AG10803 (cell line): ENCODE measurements at regions not wholly inside any gene's neighbourhood (a gene's known extent, or its start where the extent isn't known, plus 50 kb on each side); places are given as distances from the start of the nearest gene placed in this dataset.

Experiments used
- DNase-seq: peaks from one replicate; pipeline ENCODE4 v3.0.0; 2010; ENCODE audit warnings: low read depth
- H3K4me3 ChIP-seq: 2 replicates; pipeline ENCODE4 v1.5.1; 2011; ENCODE audit warnings: mild to moderate bottlenecking, low read length, control low read depth
- TF ChIP-seq, protein P1 (sequence below): conservative IDR thresholded peaks from 2 replicates; pipeline ENCODE4 v1.5.1; 2011; ENCODE audit warnings: mild to moderate bottlenecking, low read length, control low read depth, inconsistent platforms

DNA sequence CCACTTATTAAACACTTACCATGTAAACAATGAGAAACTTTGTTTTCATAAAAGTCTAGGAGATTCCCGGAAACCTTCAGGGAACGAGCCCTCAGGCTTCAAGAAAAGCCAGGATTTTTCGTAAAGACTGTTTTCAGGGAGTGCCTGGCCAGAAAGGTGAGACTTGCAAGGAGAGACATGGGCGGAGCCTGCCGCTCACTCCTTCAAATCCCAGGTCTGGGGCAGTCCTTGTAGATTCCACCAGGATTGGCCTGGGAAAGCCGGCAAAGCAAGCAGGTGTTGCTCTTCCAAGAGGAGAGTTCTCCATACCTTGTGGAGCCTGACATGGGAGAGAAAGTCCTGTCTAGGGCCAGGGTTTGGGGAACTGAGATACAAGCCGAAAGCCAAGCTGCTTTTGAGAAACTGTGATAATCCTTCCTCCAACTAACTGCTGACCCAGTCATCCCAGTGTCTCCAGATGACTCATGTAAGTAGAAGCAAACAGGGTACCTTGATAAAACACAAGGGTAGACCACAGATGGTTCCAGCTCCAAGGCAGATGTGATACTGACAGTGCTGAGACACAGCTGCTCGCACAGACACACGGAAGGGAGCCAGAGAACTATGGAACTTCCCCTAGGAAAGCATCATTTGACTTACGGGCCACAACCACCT is 69.4 kb upstream of the NAA20 start:
- DNase-seq = peak; percentile 38
- no peak overlapping the region for H3K4me3 ChIP-seq

DNA sequence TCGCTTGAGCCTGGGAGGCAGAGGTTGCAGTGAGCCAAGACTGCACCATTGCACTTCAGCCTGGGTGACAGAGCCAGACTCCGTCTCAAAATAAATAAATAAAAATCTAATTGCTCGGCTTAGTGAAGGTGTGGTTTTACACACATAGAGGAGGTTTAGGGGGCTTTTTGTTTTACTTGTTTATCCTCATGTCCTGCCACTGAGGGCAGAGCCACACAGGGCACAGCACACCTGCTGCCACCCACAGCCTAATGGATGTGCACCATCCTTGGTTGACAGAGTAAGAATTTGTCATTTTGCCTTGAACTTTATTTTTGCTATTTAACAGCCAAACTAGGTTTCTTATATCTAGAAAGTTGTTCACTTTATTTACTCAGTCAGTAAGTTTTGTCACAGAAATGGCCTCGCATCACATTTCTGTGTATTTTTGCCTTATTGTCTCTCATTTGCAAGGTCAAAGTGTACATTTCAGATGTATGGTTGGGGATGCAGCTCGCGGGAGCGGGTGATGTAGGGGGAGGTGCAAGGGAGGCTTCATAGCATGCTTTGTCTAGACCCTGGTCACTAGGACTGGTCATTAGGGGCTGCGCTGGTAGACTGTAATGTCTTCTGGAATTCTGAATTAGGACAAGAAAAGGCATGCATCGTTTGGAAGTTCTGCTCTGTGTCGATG is 67.8 kb upstream of the NAA20 start:
- no peak for DNase-seq
- no peak overlapping the region for H3K4me3 ChIP-seq
- TF ChIP-seq, protein P1, sequence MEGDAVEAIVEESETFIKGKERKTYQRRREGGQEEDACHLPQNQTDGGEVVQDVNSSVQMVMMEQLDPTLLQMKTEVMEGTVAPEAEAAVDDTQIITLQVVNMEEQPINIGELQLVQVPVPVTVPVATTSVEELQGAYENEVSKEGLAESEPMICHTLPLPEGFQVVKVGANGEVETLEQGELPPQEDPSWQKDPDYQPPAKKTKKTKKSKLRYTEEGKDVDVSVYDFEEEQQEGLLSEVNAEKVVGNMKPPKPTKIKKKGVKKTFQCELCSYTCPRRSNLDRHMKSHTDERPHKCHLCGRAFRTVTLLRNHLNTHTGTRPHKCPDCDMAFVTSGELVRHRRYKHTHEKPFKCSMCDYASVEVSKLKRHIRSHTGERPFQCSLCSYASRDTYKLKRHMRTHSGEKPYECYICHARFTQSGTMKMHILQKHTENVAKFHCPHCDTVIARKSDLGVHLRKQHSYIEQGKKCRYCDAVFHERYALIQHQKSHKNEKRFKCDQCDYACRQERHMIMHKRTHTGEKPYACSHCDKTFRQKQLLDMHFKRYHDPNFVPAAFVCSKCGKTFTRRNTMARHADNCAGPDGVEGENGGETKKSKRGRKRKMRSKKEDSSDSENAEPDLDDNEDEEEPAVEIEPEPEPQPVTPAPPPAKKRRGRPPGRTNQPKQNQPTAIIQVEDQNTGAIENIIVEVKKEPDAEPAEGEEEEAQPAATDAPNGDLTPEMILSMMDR = no peak

More for the DNA sequence above, 69.4 kb upstream of the NAA20 start:
- TF ChIP-seq, protein P1 = no peak

DNA sequence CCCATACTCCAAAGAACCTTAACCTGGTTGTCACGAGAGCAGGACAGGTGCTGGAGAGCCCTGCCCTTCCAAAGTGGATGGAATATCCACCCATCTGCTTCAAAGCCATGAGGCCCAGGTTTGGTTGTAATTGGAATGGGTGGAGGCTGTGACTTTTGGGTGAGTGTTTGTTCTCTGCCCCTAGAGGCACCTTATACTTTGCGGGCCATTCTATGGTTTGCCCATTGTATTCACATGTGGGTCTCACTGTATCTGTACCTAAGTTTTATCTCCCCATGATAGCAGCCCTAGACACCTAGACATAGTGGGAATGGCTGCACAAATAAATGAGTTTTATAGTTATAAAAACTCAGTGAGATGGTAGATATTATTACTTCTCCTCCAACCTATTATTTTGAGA is 67.1 kb upstream of the NAA20 start:
- no peak overlapping the region for H3K4me3 ChIP-seq
- TF ChIP-seq, protein P1 = no peak
- no peak for DNase-seq

DNA sequence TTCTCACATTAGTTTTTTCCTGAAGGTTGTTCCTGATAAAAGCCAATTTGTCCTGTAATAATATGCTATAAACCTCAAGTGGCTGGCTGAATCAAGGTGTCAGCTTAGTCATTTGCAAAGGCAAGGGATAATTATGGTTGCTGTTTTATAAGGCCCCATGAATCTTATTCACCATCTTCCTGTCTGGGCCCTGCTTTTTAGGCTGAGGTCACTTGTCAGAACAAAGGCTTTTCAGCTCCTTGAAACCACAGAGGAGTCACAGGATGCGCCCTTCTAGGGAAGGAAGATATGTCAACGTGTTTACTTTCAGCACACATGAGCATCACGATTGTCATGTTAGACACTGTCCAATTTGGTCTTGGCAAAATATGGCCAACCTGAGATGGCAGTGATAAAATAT is 64.8 kb upstream of the NAA20 start:
- H3K4me3 ChIP-seq = no peak overlapping the region
- TF ChIP-seq, protein P1 = no peak
- no peak for DNase-seq

DNA sequence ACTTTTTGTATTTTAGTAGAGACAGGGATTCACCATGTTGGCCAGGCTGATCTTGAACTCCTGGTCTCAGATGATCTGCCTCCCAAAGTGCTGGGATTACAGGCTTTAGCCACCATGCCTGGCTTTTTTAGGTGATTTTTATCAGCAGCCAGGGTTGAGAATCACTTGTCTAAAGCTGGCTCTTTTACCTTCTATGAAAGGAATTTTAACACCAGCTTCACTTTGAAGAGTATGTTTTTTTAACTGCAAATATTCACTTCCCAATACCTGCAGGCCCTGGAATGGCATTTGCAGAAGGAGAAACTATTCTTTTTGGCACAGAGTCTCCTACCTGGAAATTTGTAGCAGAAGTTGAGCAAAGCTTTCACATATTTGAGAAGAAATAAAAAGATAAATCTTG is 63.6 kb upstream of the NAA20 start:
- TF ChIP-seq, protein P1 = no peak
- no peak for DNase-seq
- H3K4me3 ChIP-seq = no peak overlapping the region

DNA sequence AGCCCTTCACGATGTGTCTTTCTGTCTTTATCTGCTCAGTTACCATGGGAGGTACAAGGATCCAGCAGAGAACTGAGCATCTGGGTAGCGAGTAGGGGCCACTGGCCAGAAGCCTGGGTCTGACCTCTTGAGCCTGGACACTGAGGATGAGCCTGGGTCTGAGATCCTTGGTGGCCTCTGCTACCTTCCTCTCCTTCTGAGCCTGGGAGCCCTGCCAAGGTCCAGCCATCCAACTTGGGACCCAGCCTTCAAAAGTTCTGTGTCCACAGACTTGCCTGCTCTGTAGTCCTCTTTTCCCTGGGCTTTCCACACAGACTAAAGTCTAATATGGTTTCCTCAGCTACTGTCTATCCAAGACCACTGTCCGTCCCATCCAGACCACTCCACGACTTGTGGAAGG is 60.2 kb upstream of the NAA20 start:
- TF ChIP-seq, protein P1 = no peak
- DNase-seq = no peak
- no peak overlapping the region for H3K4me3 ChIP-seq

DNA sequence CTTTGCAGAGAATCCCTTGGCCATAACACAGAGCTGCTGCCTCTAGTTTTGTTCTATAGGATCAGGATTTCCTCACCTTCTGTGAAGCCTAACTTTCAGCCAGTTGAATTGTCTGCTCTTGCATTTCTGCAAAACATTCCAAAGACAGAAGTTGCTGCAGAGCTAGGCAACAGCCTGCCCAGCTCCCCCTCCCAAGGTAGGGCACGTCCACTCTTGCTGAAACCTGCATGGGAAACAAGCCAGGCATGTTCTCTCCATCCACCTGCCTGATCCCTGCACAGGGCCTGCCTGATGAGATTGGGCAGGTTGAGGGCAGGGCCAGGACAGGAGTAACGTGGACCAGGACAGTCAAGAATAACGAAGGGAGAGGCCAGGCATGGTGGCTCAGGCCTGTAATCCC is 58.9 kb upstream of the NAA20 start:
- DNase-seq = no peak
- H3K4me3 ChIP-seq = no peak overlapping the region
- TF ChIP-seq, protein P1 = no peak
